Breast epithelium (tissue), 4 donors: ENCODE measurements at regions not wholly inside any gene's neighbourhood (a gene's known extent, or its start where the extent isn't known, plus 50 kb on each side); places are given as distances from the start of the nearest gene placed in this dataset.

Experiments used
- DNase-seq, 2 donors: peaks; one replicate each; pipeline ENCODE4 v3.0.0-alpha.2; 2019; ENCODE audit warnings: low spot score in 2 of 2
- H3K27ac ChIP-seq, 2 donors: fragments of 200-600 bp; sonication (generic) in 1 of 2; one replicate each; pipeline ENCODE4 v1.5.1; 2016 to 2019; ENCODE audit warnings: mild to moderate bottlenecking in 1 of 2
- H3K27me3 ChIP-seq, 2 donors: fragments of 200-600 bp; sonication (generic) in 1 of 2; one replicate each; pipeline versions ENCODE4 v1.5.1 to v1.6.0; 2017 to 2019; ENCODE audit warnings: control low read depth in 1 of 2, mild to moderate bottlenecking in 1 of 2
- H3K36me3 ChIP-seq: fragments of 200-600 bp; one replicate; pipeline ENCODE4 v1.5.1; 2019
- H3K4me1 ChIP-seq, 2 donors: fragments of 200-600 bp; sonication (generic); one replicate each; pipeline ENCODE4 v1.5.1; 2016 to 2019; ENCODE audit warnings: control low read depth in 1 of 2
- H3K4me3 ChIP-seq, 3 donors: fragments of 200-600 bp; sonication (generic); 1 replicate in 2 of 3; 2 replicates in 1 of 3; pipeline ENCODE4 v1.5.1; 2016 to 2019; ENCODE audit warnings: mild to moderate bottlenecking in 3 of 3, moderate library complexity in 2 of 3
- H3K9me3 ChIP-seq, 2 donors: fragments of 200-600 bp; sonication (generic) in 1 of 2; one replicate each; pipeline ENCODE4 v1.5.1; 2016 to 2019; ENCODE audit warnings: control low read depth in 1 of 2
- CTCF ChIP-seq, 3 donors: fragments of 450-650 bp; IDR thresholded peaks; one replicate each; pipeline ENCODE4 v1.5.1; 2016 to 2017; ENCODE audit warnings: antibody characterized with exemption in 3 of 3, mild to moderate bottlenecking in 3 of 3, moderate library complexity in 3 of 3
- POLR2A ChIP-seq: fragments of 450-650 bp; IDR thresholded peaks from one replicate; pipeline ENCODE4 v1.6.1; 2016; ENCODE audit warnings: antibody characterized with exemption, mild to moderate bottlenecking, moderate library complexity
- POLR2AphosphoS5 ChIP-seq, 3 donors: sonication (generic); formaldehyde crosslinking; IDR thresholded peaks; one replicate each; pipeline ENCODE4 v1.6.1; 2017; ENCODE audit warnings: antibody characterized with exemption in 3 of 3
- intact Hi-C: fragments of 100-400 bp; cut with DNase I; formaldehyde crosslinking; loops from one replicate; pipeline ENCODE4 v1.15.1; 2023; ENCODE audit warnings: low total_unique reads

GRCh38 chr20:48425321-48425720 is 402.5 kb downstream of the PREX1 start:
- H3K9me3 ChIP-seq = no peaks in the 10 kb centered on the region
- TF ChIP-seq POLR2AphosphoS5 (IDR thresholded peaks at IDR 0.05) (no peak), POLR2A (no peak), CTCF (IDR thresholded peaks at IDR 0.05) (no peak)
- peaks cover 0 to 6% of the 10 kb centered on the region in 2 donors for H3K27me3 ChIP-seq
- no peaks in the 10 kb centered on the region for H3K4me1 ChIP-seq
- intact Hi-C loops = no loop called here
- DNase-seq = no peak
- H3K27ac ChIP-seq = no peak overlapping the region
- H3K36me3 ChIP-seq = no peaks in the 10 kb centered on the region
- no peak overlapping the region for H3K4me3 ChIP-seq

- H3K36me3 ChIP-seq = no peaks in the 10 kb centered on the region
- no peaks in the 10 kb centered on the region for H3K4me1 ChIP-seq
- TF ChIP-seq POLR2AphosphoS5 (IDR thresholded peaks at IDR 0.05) (no peak), CTCF (IDR thresholded peaks at IDR 0.05) (no peak), POLR2A (no peak)
- DNase-seq = no peak
- no peak overlapping the region for H3K4me3 ChIP-seq
- intact Hi-C loops = no loop called here
- H3K27ac ChIP-seq = no peak overlapping the region
- no peaks in the 10 kb centered on the region for H3K9me3 ChIP-seq
- H3K27me3 ChIP-seq = peaks cover 0 to 11% of the 10 kb centered on the region in 2 donors
Measured at GRCh38 chr20:48422242-48422960, 405.4 kb downstream of the PREX1 start.

GRCh38 chr20:48421547-48421946 is 406.3 kb downstream of the PREX1 start:
- Histone ChIP-seq H3K36me3 (no peaks in the 10 kb centered on the region), H3K4me3 (no peak overlapping the region), H3K27ac (no peak overlapping the region), H3K4me1 (no peaks in the 10 kb centered on the region), H3K9me3 (no peaks in the 10 kb centered on the region), H3K27me3 (peaks cover 0 to 11% of the 10 kb centered on the region in 2 donors)
- TF ChIP-seq POLR2AphosphoS5 (IDR thresholded peaks at IDR 0.05) (no peak), POLR2A (no peak), CTCF (IDR thresholded peaks at IDR 0.05) (no peak)
- no peak for DNase-seq
- intact Hi-C loops = no loop called here

- intact Hi-C loops = no loop called here
- Histone ChIP-seq H3K4me3 (no peak overlapping the region), H3K9me3 (no peaks in the 10 kb centered on the region), H3K4me1 (no peaks in the 10 kb centered on the region), H3K27ac (no peak overlapping the region), H3K27me3 (peaks cover 0 to 11% of the 10 kb centered on the region in 2 donors), H3K36me3 (no peaks in the 10 kb centered on the region)
- TF ChIP-seq POLR2A = no peak
- TF ChIP-seq CTCF (IDR thresholded peaks at IDR 0.05) = no peak
- TF ChIP-seq POLR2AphosphoS5 (IDR thresholded peaks at IDR 0.05) = no peak
- no peak for DNase-seq
Measured at GRCh38 chr20:48420176-48420575, 407.6 kb downstream of the PREX1 start.

GRCh38 chr20:48419173-48419572 is 408.6 kb downstream of the PREX1 start:
- Histone ChIP-seq H3K27ac (no peak overlapping the region), H3K9me3 (no peaks in the 10 kb centered on the region), H3K4me1 (no peaks in the 10 kb centered on the region), H3K4me3 (no peak overlapping the region), H3K27me3 (peaks cover 0 to 11% of the 10 kb centered on the region in 2 donors), H3K36me3 (no peaks in the 10 kb centered on the region)
- no peak for DNase-seq
- intact Hi-C loops = no loop called here
- TF ChIP-seq POLR2AphosphoS5 (IDR thresholded peaks at IDR 0.05) (no peak), POLR2A (no peak), CTCF (IDR thresholded peaks at IDR 0.05) (no peak)
